ENCODE measurements at regions not wholly inside any gene's neighbourhood (a gene's known extent, or its start where the extent isn't known, plus 50 kb on each side); places are given as distances from the start of the nearest gene placed in this dataset.

DNA sequence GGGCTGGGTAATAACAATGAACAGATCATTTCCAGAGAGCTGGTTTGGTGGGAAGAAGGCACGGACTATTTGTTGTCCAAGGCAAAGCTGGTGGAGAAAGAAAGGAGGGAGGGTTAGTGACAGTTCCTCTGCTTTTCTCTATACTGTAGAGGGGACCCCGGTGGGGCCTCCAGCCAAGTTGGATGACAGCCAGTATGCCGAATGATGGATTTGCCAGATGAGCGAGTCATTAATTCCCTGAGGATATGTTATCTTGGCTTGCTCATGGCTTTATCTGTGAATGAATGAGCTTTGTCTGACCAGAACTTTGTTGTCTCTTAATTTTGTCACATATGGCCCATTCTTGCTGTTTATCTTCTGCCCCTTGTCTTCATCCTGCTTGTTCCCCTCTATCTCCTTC is 158.6 kb upstream of the GLRA1 start:
- no peaks in the 10 kb centered on the region for H3K79me2 ChIP-seq (ENCODE audit: control insufficient read depth, insufficient read depth, low read length)
- H3K27ac ChIP-seq (ENCODE audit: insufficient read depth, low read depth, low read length), result no peak overlapping the region
- TF ChIP-seq, protein P1, sequence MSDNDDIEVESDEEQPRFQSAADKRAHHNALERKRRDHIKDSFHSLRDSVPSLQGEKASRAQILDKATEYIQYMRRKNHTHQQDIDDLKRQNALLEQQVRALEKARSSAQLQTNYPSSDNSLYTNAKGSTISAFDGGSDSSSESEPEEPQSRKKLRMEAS (IDR thresholded peaks at IDR 0.05; ENCODE audit: insufficient read depth, insufficient read length), result no peak
- TF ChIP-seq EZH2 (IDR thresholded peaks at IDR 0.05; ENCODE audit: borderline replicate concordance, low read depth, low read length, severe bottlenecking), result no peak
- no peak for TF ChIP-seq JUN (IDR thresholded peaks at IDR 0.05; ENCODE audit: borderline replicate concordance, insufficient read depth, insufficient read length, low read depth)
- TF ChIP-seq POLR2A (IDR thresholded peaks at IDR 0.05; ENCODE audit: low read depth, low read length), result no peak
- TF ChIP-seq CTCF (IDR thresholded peaks at IDR 0.05; ENCODE audit: extremely low read depth in 1 of 2, insufficient read depth in 1 of 2, low read depth in 1 of 2, low read length in 2 of 2), result no peak
- TF ChIP-seq FOS (IDR thresholded peaks at IDR 0.05; ENCODE audit: borderline replicate concordance, insufficient read depth, low read length), result no peak
- no peak overlapping the region for H3K4me3 ChIP-seq (replicated peaks in 1 of 3; ENCODE audit: insufficient read depth in 1 of 3, low read depth in 1 of 3, low read length in 3 of 3)
- intact Hi-C loops (cut with micrococcal nuclease) (no loop called here), dilution Hi-C loops (cut with MboI; ENCODE audit: extremely low pct_ligation_motif_present, low sequenced_read_pairs) (no loop called here)
- no peaks in the 10 kb centered on the region for H3K9me3 ChIP-seq (replicated peaks; ENCODE audit: control insufficient read depth, insufficient read depth, low read length)
- no TSS peak for BruUV-seq (replicated peaks)
- no peak overlapping the region for H2AFZ ChIP-seq (ENCODE audit: low read depth, low read length)
- H4K20me1 ChIP-seq (replicated peaks; ENCODE audit: control insufficient read depth, extremely low read depth, insufficient read depth, low read length), result no peaks in the 10 kb centered on the region
- FAIRE-seq (no peak), DNase-seq (ENCODE audit: low read depth, low spot score) (no peak)
- ChIA-PET CTCF (no interaction called here), POLR2A (no interaction called here)
- no peaks in the 10 kb centered on the region for H3K4me1 ChIP-seq (ENCODE audit: control insufficient read depth, extremely low read depth, insufficient read depth, low read length)
- H3K4me2 ChIP-seq (ENCODE audit: insufficient read depth, low read length), result no peak overlapping the region
- H3K27me3 ChIP-seq (ENCODE audit: control insufficient read depth in 2 of 2, insufficient read depth in 2 of 2, low read length in 2 of 2), result no peaks in the 10 kb centered on the region
- H3K9me1 ChIP-seq (replicated peaks; ENCODE audit: control insufficient read depth, extremely low read depth, insufficient read depth, low read length), result no peaks in the 10 kb centered on the region
- no peaks in the 10 kb centered on the region for H3K36me3 ChIP-seq (ENCODE audit: control insufficient read depth in 2 of 2, extremely low read depth in 1 of 2, insufficient read depth in 2 of 2, low read length in 2 of 2)
- H3K9ac ChIP-seq (replicated peaks; ENCODE audit: extremely low read depth, insufficient read depth, low read length), result no peak overlapping the region

DNA sequence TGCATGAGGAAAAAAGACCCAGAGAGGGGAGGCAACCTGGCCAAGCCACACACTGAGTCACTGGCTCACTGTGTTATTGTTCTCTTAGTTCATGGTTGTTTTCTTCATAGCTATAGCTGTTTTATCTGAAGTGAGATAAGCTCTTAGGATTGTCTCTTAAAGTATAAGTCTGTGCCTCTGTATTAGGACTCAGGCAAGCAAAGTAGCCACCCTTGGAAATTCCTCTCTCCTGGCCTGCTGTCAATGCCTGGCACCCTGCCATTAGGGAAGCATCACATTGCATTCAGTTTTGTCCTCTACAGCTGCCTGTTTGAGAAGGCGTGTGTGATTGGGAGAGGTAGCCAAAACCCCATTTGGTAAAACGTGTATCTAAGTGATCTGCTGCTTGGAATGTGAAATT is 147.4 kb upstream of the GLRA1 start:
- Histone ChIP-seq H3K27ac (ENCODE audit: insufficient read depth, low read depth, low read length) (no peak overlapping the region), H3K9ac (replicated peaks; ENCODE audit: extremely low read depth, insufficient read depth, low read length) (no peak overlapping the region), H2AFZ (ENCODE audit: low read depth, low read length) (no peak overlapping the region), H3K36me3 (ENCODE audit: control insufficient read depth in 2 of 2, extremely low read depth in 1 of 2, insufficient read depth in 2 of 2, low read length in 2 of 2) (no peaks in the 10 kb centered on the region), H4K20me1 (replicated peaks; ENCODE audit: control insufficient read depth, extremely low read depth, insufficient read depth, low read length) (no peaks in the 10 kb centered on the region), H3K4me2 (ENCODE audit: insufficient read depth, low read length) (no peak overlapping the region), H3K27me3 (ENCODE audit: control insufficient read depth in 2 of 2, insufficient read depth in 2 of 2, low read length in 2 of 2) (no peaks in the 10 kb centered on the region), H3K9me3 (replicated peaks; ENCODE audit: control insufficient read depth, insufficient read depth, low read length) (no peaks in the 10 kb centered on the region), H3K79me2 (ENCODE audit: control insufficient read depth, insufficient read depth, low read length) (no peaks in the 10 kb centered on the region), H3K4me3 (replicated peaks in 1 of 3; ENCODE audit: insufficient read depth in 1 of 3, low read depth in 1 of 3, low read length in 3 of 3) (no peak overlapping the region), H3K4me1 (ENCODE audit: control insufficient read depth, extremely low read depth, insufficient read depth, low read length) (no peaks in the 10 kb centered on the region), H3K9me1 (replicated peaks; ENCODE audit: control insufficient read depth, extremely low read depth, insufficient read depth, low read length) (no peaks in the 10 kb centered on the region)
- POLR2A ChIA-PET, result no interaction called here
- intact Hi-C loops (cut with micrococcal nuclease), result no loop called here
- BruUV-seq (replicated peaks), result no TSS peak
- dilution Hi-C loops (cut with MboI; ENCODE audit: extremely low pct_ligation_motif_present, low sequenced_read_pairs), result no loop called here
- TF ChIP-seq POLR2A (IDR thresholded peaks at IDR 0.05; ENCODE audit: low read depth, low read length) (no peak), EZH2 (IDR thresholded peaks at IDR 0.05; ENCODE audit: borderline replicate concordance, low read depth, low read length, severe bottlenecking) (no peak), FOS (IDR thresholded peaks at IDR 0.05; ENCODE audit: borderline replicate concordance, insufficient read depth, low read length) (no peak), MYC (IDR thresholded peaks at IDR 0.05; ENCODE audit: low read depth, low read length) (no peak), GATA2 (IDR thresholded peaks at IDR 0.05; ENCODE audit: insufficient read depth, insufficient read length, low read depth, low read length) (no peak), JUN (IDR thresholded peaks at IDR 0.05; ENCODE audit: borderline replicate concordance, insufficient read depth, insufficient read length, low read depth) (no peak), POLR2AphosphoS5 (IDR thresholded peaks at IDR 0.05; ENCODE audit: insufficient read depth, low read depth, low read length) (no peak), CTCF (IDR thresholded peaks at IDR 0.05; ENCODE audit: extremely low read depth in 1 of 2, insufficient read depth in 1 of 2, low read depth in 1 of 2, low read length in 2 of 2) (no peak)
- TF ChIP-seq, protein P1 (IDR thresholded peaks at IDR 0.05; ENCODE audit: insufficient read depth, insufficient read length), result no peak
- no peak for DNase-seq (ENCODE audit: low read depth, low spot score)
- FAIRE-seq, result no peak
- CTCF ChIA-PET, result no interaction called here

Data from endothelial cell of umbilical vein (primary cell).